ENCODE measurements at regions not wholly inside any gene's neighbourhood (a gene's known extent, or its start where the extent isn't known, plus 50 kb on each side); places are given as distances from the start of the nearest gene placed in this dataset.
A peak's percentile ranks its signal among the peaks of the same experiment; 100 is the strongest.

- Histone ChIP-seq H3K4me3 (ENCODE audit: insufficient read depth, low read length, poor library complexity, severe bottlenecking) (no peak overlapping the region), H4K20me1 (ENCODE audit: low read depth, low read length) (no peaks in the 10 kb centered on the region), H2AFZ (ENCODE audit: low read depth, low read length, severe bottlenecking) (no peak overlapping the region), H3K9me3 (ENCODE audit: insufficient read depth, low read length) (no peaks in the 10 kb centered on the region), H3K9ac (ENCODE audit: low read length) (no peak overlapping the region), H3K27me3 (ENCODE audit: low read length) (no peaks in the 10 kb centered on the region), H3K27ac (ENCODE audit: low read depth, low read length) (no peak overlapping the region), H3K4me2 (ENCODE audit: low read depth, low read length, poor library complexity, severe bottlenecking) (no peak overlapping the region), H3K79me2 (ENCODE audit: insufficient read depth, low read length) (no peaks in the 10 kb centered on the region), H3F3A (ENCODE audit: insufficient read depth) (no peaks in the 10 kb centered on the region), H3K36me3 (ENCODE audit: low read length) (no peaks in the 10 kb centered on the region), H3K9me2 (replicated peaks; ENCODE audit: insufficient read depth, low read length) (no peaks in the 10 kb centered on the region)
- no peak for TF ChIP-seq CTCF (IDR thresholded peaks at IDR 0.05; ENCODE audit: insufficient read depth, low read length, poor library complexity, severe bottlenecking)
- no peak for TF ChIP-seq EZH2phosphoT487 (conservative IDR thresholded peaks at IDR 0.05; ENCODE audit: low read length)
Measured at GRCh38 chr2:83221258-83221657, 1237.8 kb downstream of the SUCLG1 start.

- H4K20me1 ChIP-seq (ENCODE audit: low read depth, low read length) = no peaks in the 10 kb centered on the region
- no peak overlapping the region for H3K27ac ChIP-seq (ENCODE audit: low read depth, low read length)
- no peaks in the 10 kb centered on the region for H3K27me3 ChIP-seq (ENCODE audit: low read length)
- TF ChIP-seq EZH2phosphoT487 (conservative IDR thresholded peaks at IDR 0.05; ENCODE audit: low read length) = no peak
- no peak for TF ChIP-seq CTCF (IDR thresholded peaks at IDR 0.05; ENCODE audit: insufficient read depth, low read length, poor library complexity, severe bottlenecking)
- H3K9ac ChIP-seq (ENCODE audit: low read length) = no peak overlapping the region
- no peaks in the 10 kb centered on the region for H3K36me3 ChIP-seq (ENCODE audit: low read length)
- H3K4me2 ChIP-seq (ENCODE audit: low read depth, low read length, poor library complexity, severe bottlenecking) = no peak overlapping the region
- H2AFZ ChIP-seq (ENCODE audit: low read depth, low read length, severe bottlenecking) = no peak overlapping the region
- H3K9me3 ChIP-seq (ENCODE audit: insufficient read depth, low read length) = no peaks in the 10 kb centered on the region
- H3K4me3 ChIP-seq (ENCODE audit: insufficient read depth, low read length, poor library complexity, severe bottlenecking) = no peak overlapping the region
- no peaks in the 10 kb centered on the region for H3F3A ChIP-seq (ENCODE audit: insufficient read depth)
- no peaks in the 10 kb centered on the region for H3K9me2 ChIP-seq (replicated peaks; ENCODE audit: insufficient read depth, low read length)
- no peaks in the 10 kb centered on the region for H3K79me2 ChIP-seq (ENCODE audit: insufficient read depth, low read length)
Measured at GRCh38 chr2:83217854-83218253, 1241.2 kb downstream of the SUCLG1 start.

- H3K9ac ChIP-seq (ENCODE audit: low read length) = no peak overlapping the region
- H3K27ac ChIP-seq (ENCODE audit: low read depth, low read length) = no peak overlapping the region
- no peak for TF ChIP-seq EZH2phosphoT487 (conservative IDR thresholded peaks at IDR 0.05; ENCODE audit: low read length)
- peak; percentile 36 for TF ChIP-seq CTCF (IDR thresholded peaks at IDR 0.05; ENCODE audit: insufficient read depth, low read length, poor library complexity, severe bottlenecking)
- no peaks in the 10 kb centered on the region for H3F3A ChIP-seq (ENCODE audit: insufficient read depth)
- no peak overlapping the region for H3K4me2 ChIP-seq (ENCODE audit: low read depth, low read length, poor library complexity, severe bottlenecking)
- H3K27me3 ChIP-seq (ENCODE audit: low read length) = no peaks in the 10 kb centered on the region
- H3K79me2 ChIP-seq (ENCODE audit: insufficient read depth, low read length) = no peaks in the 10 kb centered on the region
- H4K20me1 ChIP-seq (ENCODE audit: low read depth, low read length) = no peaks in the 10 kb centered on the region
- H2AFZ ChIP-seq (ENCODE audit: low read depth, low read length, severe bottlenecking) = no peak overlapping the region
- no peaks in the 10 kb centered on the region for H3K36me3 ChIP-seq (ENCODE audit: low read length)
- H3K9me2 ChIP-seq (replicated peaks; ENCODE audit: insufficient read depth, low read length) = no peaks in the 10 kb centered on the region
- no peaks in the 10 kb centered on the region for H3K9me3 ChIP-seq (ENCODE audit: insufficient read depth, low read length)
- no peak overlapping the region for H3K4me3 ChIP-seq (ENCODE audit: insufficient read depth, low read length, poor library complexity, severe bottlenecking)
Measured at GRCh38 chr2:83196225-83196624, 1262.9 kb downstream of the SUCLG1 start.

All from SU-DHL-6 (cell line).